PFSK-1 (cell line): ENCODE measurements at regions not wholly inside any gene's neighbourhood (a gene's known extent, or its start where the extent isn't known, plus 50 kb on each side); places are given as distances from the start of the nearest gene placed in this dataset.

Experiments used
- FOXP2 ChIP-seq: optimal IDR thresholded peaks from 2 replicates; pipeline ENCODE3; 2011; ENCODE audit warnings: borderline replicate concordance, control low read depth, inconsistent platforms; ENCODE audit not compliant: insufficient read depth; ENCODE audit errors: extremely low read length, extremely low read depth
- POLR2AphosphoS5 ChIP-seq: IDR thresholded peaks from 2 replicates; pipeline ENCODE4 v1.6.1; 2012; ENCODE audit warnings: low read depth, mild to moderate bottlenecking, control low read depth, low read length, moderate library complexity
- SIN3A ChIP-seq: IDR thresholded peaks from 2 replicates; pipeline ENCODE4 v1.6.1; 2012; ENCODE audit warnings: mild to moderate bottlenecking, low read length, moderate library complexity, borderline replicate concordance; ENCODE audit not compliant: insufficient read depth
- TAF1 ChIP-seq: IDR thresholded peaks from 2 replicates; pipeline ENCODE4 v1.6.1; 2012; ENCODE audit warnings: low read length, control low read depth, borderline replicate concordance; ENCODE audit not compliant: insufficient read depth
- TF ChIP-seq, protein P1 (sequence below), 2 experiments: IDR thresholded peaks; 2 replicates each; pipeline versions ENCODE4 v1.6.1 to v1.8.0; 2011 to 2012; ENCODE audit warnings: low read depth in 2 of 2, low read length in 2 of 2, control low read depth in 1 of 2, inconsistent platforms in 1 of 2, mild to moderate bottlenecking in 1 of 2, moderate library complexity in 1 of 2; ENCODE audit not compliant: insufficient read depth in 1 of 2

DNA sequence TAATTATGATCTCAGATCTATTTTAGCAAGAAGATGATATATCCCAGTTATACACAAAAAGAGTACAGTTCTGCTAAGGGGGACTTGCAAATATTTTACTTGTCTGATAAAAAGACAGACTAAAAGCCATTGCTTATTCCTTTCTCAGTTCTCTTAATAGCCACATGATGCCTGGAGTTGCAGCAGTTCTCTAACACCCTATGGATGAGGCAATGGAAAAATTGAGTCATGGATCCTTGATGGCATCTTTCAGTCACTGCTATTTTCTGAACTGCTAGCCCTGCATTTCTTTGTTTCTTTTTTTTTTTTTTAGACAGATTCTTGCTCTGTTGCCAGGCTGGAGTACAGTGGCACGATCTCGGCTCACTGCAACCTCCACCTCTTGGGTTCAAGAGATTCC is 1956.7 kb downstream of the C4orf33 start:
- TF ChIP-seq, protein P1, sequence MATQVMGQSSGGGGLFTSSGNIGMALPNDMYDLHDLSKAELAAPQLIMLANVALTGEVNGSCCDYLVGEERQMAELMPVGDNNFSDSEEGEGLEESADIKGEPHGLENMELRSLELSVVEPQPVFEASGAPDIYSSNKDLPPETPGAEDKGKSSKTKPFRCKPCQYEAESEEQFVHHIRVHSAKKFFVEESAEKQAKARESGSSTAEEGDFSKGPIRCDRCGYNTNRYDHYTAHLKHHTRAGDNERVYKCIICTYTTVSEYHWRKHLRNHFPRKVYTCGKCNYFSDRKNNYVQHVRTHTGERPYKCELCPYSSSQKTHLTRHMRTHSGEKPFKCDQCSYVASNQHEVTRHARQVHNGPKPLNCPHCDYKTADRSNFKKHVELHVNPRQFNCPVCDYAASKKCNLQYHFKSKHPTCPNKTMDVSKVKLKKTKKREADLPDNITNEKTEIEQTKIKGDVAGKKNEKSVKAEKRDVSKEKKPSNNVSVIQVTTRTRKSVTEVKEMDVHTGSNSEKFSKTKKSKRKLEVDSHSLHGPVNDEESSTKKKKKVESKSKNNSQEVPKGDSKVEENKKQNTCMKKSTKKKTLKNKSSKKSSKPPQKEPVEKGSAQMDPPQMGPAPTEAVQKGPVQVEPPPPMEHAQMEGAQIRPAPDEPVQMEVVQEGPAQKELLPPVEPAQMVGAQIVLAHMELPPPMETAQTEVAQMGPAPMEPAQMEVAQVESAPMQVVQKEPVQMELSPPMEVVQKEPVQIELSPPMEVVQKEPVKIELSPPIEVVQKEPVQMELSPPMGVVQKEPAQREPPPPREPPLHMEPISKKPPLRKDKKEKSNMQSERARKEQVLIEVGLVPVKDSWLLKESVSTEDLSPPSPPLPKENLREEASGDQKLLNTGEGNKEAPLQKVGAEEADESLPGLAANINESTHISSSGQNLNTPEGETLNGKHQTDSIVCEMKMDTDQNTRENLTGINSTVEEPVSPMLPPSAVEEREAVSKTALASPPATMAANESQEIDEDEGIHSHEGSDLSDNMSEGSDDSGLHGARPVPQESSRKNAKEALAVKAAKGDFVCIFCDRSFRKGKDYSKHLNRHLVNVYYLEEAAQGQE (IDR thresholded peaks at IDR 0.05; ENCODE audit: insufficient read depth in 1 of 2, low read depth in 2 of 2, low read length in 2 of 2), result no peak
- TF ChIP-seq TAF1 (no peak), FOXP2 (no peak), POLR2AphosphoS5 (no peak), SIN3A (no peak)

DNA sequence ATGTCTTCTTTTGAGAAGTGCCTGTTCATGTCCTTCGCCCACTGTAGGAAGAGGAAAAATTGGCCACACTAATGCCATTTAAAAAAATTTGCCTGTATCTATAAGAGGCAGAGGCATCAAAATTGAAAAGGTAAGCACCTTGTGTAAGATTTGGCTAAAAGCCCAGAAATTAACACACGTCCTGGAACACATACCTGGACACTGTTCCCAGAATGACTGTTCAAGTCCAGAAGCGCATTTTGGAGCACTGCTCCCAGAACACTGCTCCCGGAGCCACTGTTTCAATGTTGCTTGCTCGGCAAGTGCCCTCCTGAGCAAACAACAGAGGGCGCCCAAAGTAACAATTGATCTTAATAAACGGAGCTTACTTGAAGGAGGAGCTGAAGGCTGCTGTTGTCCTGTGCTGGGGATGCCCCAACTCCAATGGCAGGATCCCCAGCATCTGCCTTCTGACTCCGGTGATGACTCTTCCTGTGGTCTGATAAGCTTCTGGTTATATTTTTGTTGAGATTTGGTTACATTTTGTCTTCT is 1958.6 kb downstream of the C4orf33 start:
- no peak for TF ChIP-seq POLR2AphosphoS5

DNA sequence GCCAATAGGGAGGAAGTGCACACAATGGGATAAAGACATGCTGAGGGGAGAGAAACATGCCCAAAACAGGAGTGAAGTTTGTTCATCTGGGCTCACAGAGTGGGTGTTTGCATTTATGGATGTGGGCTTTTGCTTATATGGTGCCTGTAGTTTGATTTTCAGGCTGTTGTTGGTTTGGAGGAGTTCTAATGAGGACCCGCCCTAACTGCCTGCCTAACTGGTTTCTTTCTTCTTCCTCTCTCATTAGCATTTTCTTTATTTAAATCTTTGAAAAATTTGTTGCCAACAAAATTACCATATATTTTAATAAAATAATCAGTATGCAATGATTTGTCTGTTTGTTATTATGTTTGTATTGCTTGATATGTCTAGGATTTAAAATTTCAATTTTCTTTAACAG is 1965.8 kb downstream of the C4orf33 start:
- TF ChIP-seq TAF1, result no peak
- TF ChIP-seq SIN3A, result no peak
- no peak for TF ChIP-seq FOXP2
- TF ChIP-seq, protein P1 (IDR thresholded peaks at IDR 0.05; ENCODE audit: insufficient read depth in 1 of 2, low read depth in 2 of 2, low read length in 2 of 2), result no peak
- no peak for TF ChIP-seq POLR2AphosphoS5

DNA sequence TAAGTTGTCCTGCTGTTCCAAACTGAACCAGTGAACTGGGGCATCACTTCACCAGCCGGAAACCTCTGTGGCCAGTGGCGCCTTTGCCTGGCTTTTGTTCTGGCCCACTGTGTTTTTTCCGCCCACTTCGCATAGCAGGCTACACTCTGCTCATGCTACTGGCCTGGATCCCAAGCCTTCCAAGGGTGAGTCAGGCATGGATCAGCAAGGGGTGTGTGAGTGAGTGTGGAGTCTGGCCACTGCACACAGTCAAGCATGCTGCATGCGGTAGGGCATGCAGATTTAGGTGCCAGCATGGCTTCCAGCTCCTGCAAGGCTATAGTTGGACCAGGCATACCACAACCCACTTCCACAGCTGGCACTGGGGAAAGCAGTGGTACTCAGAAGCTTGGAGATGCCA is 1967.9 kb downstream of the C4orf33 start:
- TF ChIP-seq TAF1 (no peak), SIN3A (no peak), POLR2AphosphoS5 (no peak), FOXP2 (no peak)
- TF ChIP-seq, protein P1 (IDR thresholded peaks at IDR 0.05; ENCODE audit: insufficient read depth in 1 of 2, low read depth in 2 of 2, low read length in 2 of 2), result no peak

DNA sequence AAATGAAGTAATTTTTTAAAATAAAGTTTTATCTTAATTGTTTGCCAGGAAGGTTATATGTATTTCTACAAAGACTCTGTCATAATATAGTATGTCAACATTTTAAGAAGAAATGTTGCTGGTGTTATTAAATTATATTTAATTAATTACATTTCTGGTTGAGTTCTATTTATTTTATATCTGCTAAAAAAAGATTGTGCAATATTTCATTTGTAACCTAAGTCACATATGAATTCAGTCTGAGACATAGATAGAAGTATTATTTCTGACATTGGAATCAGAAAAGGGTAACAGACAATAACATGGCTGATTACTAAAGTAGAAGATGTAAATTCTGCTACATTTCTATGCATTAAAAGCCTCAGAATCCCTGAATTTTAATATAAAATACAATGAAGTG is 1985.1 kb downstream of the C4orf33 start:
- TF ChIP-seq, protein P1 (IDR thresholded peaks at IDR 0.05; ENCODE audit: insufficient read depth in 1 of 2, low read depth in 2 of 2, low read length in 2 of 2), result no peak
- no peak for TF ChIP-seq TAF1
- TF ChIP-seq SIN3A, result no peak
- TF ChIP-seq FOXP2, result no peak
- no peak for TF ChIP-seq POLR2AphosphoS5
